BE2C (cell line): ENCODE measurements at regions not wholly inside any gene's neighbourhood (a gene's known extent, or its start where the extent isn't known, plus 50 kb on each side); places are given as distances from the start of the nearest gene placed in this dataset.

Experiments
- DNase-seq: peaks from one replicate; pipeline ENCODE4 v3.0.0-alpha.2; 2020
- H3K27me3 ChIP-seq: fragments of 250-450 bp; sonication (Bioruptor Pico); 2 replicates; pipeline ENCODE4 v1.5.1; 2020; ENCODE audit warnings: mild to moderate bottlenecking
- H3K36me3 ChIP-seq: fragments of 250-450 bp; sonication (Bioruptor Pico); 2 replicates; pipeline ENCODE4 v1.5.1; 2020; ENCODE audit warnings: mild to moderate bottlenecking
- H3K4me1 ChIP-seq: fragments of 250-450 bp; sonication (Bioruptor Pico); 2 replicates; pipeline ENCODE4 v1.5.1; 2020
- H3K4me3 ChIP-seq: 2 replicates; pipeline ENCODE4 v1.5.1; 2011; ENCODE audit warnings: low read depth, low read length
- H3K9me3 ChIP-seq: fragments of 250-450 bp; sonication (Bioruptor Pico); 2 replicates; pipeline ENCODE4 v1.5.1; 2020
- TF ChIP-seq, protein P1 (sequence below): IDR thresholded peaks from 2 replicates; pipeline ENCODE4 v1.5.1; 2012; ENCODE audit warnings: mild to moderate bottlenecking, low read depth, low read length

DNA sequence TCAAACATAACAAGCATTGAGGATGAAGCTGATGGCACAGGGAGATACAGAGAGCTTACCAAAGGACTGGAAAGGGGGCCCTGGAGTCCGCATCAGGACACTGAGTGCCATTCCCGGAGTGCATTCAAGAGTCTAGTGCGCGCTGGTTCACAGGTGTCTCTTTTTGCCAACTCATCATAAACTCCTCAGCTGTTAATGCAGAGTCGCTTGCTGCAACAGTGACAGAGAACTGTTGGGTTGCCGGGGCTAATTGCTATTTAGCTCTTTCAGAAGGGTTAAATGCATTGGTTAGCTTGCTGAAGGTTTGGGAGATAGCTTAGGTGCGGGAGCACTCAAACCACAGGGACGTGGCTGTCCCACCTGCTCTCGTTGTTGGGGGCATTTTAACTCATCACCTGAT, 1091.6 kb upstream of the EEF2KMT start:
- DNase-seq: no peak
- Histone ChIP-seq H3K36me3 (no peaks in the 10 kb centered on the region), H3K27me3 (no peaks in the 10 kb centered on the region), H3K4me3 (no peak overlapping the region), H3K9me3 (no peaks in the 10 kb centered on the region), H3K4me1 (no peaks in the 10 kb centered on the region)
- TF ChIP-seq, protein P1, sequence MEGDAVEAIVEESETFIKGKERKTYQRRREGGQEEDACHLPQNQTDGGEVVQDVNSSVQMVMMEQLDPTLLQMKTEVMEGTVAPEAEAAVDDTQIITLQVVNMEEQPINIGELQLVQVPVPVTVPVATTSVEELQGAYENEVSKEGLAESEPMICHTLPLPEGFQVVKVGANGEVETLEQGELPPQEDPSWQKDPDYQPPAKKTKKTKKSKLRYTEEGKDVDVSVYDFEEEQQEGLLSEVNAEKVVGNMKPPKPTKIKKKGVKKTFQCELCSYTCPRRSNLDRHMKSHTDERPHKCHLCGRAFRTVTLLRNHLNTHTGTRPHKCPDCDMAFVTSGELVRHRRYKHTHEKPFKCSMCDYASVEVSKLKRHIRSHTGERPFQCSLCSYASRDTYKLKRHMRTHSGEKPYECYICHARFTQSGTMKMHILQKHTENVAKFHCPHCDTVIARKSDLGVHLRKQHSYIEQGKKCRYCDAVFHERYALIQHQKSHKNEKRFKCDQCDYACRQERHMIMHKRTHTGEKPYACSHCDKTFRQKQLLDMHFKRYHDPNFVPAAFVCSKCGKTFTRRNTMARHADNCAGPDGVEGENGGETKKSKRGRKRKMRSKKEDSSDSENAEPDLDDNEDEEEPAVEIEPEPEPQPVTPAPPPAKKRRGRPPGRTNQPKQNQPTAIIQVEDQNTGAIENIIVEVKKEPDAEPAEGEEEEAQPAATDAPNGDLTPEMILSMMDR: no peak

DNA sequence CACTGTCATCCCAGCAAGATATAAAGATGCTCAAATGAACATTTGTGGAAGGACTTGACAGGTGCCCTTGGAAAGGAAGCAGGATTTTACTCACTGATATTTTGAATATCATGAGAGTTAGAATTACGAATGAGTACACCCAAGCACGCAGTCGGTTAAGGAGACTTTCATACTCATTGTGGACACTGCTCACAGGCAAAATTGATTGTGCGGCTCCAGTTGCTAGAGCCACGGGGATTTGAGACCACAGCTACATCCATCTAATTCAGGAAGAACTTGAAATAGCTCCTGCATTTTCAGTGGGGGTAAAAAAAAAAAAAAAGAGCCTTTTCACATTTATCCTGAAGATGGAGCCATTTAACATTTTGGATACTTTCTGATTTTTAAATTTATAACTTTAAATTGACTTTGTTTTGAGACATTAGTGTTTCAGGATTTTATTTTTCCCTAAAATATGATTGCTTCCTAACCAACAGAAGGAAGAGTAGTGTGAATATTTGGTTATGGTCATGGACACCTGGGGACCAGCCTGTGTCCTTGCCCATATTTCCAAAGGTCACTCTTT, 1080.1 kb upstream of the EEF2KMT start:
- no peak overlapping the region for H3K4me3 ChIP-seq
- no peak for DNase-seq

DNA sequence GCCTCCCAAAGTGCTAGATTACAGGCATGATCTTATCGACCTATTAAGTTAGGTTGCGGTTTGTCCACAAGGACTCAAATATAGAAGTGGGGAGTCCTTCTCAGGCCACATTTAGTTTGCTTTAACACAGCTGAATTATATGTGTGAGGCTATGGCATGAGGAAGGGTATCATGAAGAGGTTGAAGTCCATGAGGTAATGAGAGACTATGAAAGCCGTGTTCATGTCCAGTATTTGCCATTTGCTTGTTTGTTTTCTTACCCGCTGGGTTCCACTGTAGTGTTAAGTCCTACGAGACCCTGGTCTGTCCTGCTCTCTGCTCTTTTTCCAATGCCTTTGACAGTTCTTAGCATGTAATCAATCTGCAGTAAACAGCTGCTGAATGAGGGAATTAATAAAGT, 1072.4 kb upstream of the EEF2KMT start:
- TF ChIP-seq, protein P1: no peak
- Histone ChIP-seq H3K9me3 (no peaks in the 10 kb centered on the region), H3K36me3 (no peaks in the 10 kb centered on the region), H3K4me3 (no peak overlapping the region), H3K4me1 (no peaks in the 10 kb centered on the region), H3K27me3 (no peaks in the 10 kb centered on the region)
- no peak for DNase-seq

More for the DNA sequence above, 1080.1 kb upstream of the EEF2KMT start:
- Histone ChIP-seq H3K4me1 (no peaks in the 10 kb centered on the region), H3K36me3 (no peaks in the 10 kb centered on the region), H3K9me3 (no peaks in the 10 kb centered on the region), H3K27me3 (no peaks in the 10 kb centered on the region)
- TF ChIP-seq, protein P1: no peak

DNA sequence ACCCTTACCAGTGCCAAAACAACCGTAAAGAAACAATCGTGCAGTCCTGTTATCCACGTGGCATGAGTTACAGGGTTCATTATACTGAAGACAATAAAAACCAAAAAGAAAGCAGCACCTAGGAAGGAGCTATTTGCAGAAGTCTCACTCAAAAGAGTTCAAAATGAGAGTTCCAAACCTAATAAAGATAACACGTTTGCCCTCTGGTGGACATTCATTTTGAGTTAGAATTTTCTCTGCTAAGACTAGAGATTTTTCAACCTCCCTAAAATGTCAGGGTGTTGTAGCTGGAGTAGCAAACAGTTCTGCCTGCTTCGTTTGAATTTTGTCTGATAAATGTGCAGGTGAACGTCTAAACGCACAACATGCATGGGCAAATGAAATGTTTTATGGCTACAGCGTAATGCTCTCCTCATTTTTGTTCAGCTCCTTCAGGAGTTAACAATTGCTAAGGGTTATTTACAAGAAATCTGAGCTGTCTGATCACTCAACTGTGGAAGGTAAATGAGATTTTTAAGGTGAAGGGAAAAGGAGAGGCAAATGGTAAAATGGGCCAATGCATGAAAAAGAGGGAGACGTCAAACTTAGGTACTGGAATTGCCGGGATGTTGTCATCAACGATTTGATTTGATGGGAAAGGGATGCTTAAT, 1067.9 kb upstream of the EEF2KMT start:
- H3K4me3 ChIP-seq: no peak overlapping the region
- no peak for DNase-seq
- no peaks in the 10 kb centered on the region for H3K27me3 ChIP-seq
- H3K4me1 ChIP-seq: no peaks in the 10 kb centered on the region
- TF ChIP-seq, protein P1: no peak
- H3K36me3 ChIP-seq: no peaks in the 10 kb centered on the region
- H3K9me3 ChIP-seq: no peaks in the 10 kb centered on the region

DNA sequence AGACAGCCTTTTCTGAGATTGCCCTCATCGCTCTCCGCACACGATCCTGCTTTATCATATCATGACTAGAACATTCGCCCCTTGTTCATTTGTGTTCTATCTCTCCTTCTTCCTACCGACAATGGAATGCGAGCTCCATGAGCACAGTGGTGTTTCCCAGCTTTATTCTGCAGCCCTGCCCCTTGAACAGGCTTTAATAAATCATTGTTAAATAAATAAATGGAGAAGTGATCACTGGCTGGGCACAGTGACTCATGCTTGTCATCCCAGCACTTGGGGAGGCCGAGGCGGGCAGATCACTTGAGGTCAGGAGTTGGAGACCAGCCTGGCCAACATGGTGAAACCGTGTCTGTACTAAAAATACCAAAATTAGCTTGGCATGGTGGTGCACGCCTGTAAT, 1063.3 kb upstream of the EEF2KMT start:
- H3K9me3 ChIP-seq: no peaks in the 10 kb centered on the region
- no peaks in the 10 kb centered on the region for H3K27me3 ChIP-seq
- no peak overlapping the region for H3K4me3 ChIP-seq
- no peak for DNase-seq
- H3K4me1 ChIP-seq: no peaks in the 10 kb centered on the region
- H3K36me3 ChIP-seq: no peaks in the 10 kb centered on the region
- TF ChIP-seq, protein P1: no peak

DNA sequence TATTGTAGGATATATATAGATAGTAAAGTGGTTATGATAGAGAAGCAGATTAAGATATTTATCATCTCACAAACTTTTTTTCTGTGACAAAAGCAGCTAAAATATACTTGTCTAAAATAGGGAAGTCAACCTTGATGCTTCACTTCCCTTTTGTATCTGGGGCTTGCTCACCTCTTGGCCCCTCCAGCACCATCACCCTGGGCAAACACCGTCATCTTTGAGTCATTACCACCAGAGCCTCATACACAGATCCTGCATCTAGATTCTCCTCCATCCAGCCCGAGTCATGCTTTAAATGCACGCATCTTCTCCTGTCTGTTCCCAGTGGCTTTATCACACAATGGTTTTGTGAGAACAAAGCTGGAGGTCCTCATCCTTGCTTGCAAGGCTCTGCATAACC, 1062.7 kb upstream of the EEF2KMT start:
- TF ChIP-seq, protein P1: no peak
- no peaks in the 10 kb centered on the region for H3K36me3 ChIP-seq
- H3K4me1 ChIP-seq: no peaks in the 10 kb centered on the region
- H3K27me3 ChIP-seq: no peaks in the 10 kb centered on the region
- no peaks in the 10 kb centered on the region for H3K9me3 ChIP-seq
- no peak for DNase-seq
- H3K4me3 ChIP-seq: no peak overlapping the region
